Stimulated activated CD4-positive, alpha-beta T cell treated with anti-CD3 and anti-CD28 coated beads, TNF-alpha, amount 100 ng/mL, for 4 hours (primary cell): ENCODE measurements at regions not wholly inside any gene's neighbourhood (a gene's known extent, or its start where the extent isn't known, plus 50 kb on each side); places are given as distances from the start of the nearest gene placed in this dataset.

Experiments
- DNase-seq, 3 experiments: peaks; one replicate each; pipeline ENCODE4 v3.0.0-alpha.2; 2020; ENCODE audit warnings: low read depth in 3 of 3

DNA sequence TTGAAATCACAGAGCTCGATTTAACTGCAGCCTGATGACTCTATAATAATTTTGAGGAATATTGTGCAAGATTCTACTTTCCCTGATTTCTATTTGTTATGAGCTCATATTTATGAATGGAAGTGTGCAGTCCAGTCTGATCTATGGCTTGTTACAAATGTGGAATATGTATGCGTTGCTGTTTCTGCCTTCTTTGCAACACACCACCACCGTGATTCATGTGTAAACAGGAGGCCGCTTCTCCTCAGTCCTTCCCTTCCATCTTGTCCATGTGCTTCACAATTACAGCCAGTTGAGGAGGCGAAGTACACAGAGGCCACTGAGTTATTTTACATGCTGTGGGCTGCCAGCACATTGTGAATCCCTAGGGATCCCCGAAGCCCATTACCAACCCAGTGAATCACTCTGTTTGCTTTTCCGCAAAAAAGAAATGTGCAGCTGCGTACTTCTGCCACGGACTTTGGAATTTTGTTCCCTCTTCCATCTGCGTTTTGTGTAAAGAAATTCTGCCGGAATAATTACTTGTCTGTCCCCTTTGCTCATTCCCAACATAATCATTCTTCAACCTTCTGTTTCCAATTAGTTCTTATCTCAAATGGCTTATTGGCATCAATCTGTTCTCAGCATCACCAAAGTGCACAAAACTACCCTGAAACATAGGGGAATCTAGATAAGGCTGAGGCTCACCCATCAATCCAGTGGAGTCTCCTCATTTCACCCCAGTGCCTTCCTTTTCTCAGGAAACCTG is 551.6 kb upstream of the CITED2 start:
- DNase-seq, result no peak

DNA sequence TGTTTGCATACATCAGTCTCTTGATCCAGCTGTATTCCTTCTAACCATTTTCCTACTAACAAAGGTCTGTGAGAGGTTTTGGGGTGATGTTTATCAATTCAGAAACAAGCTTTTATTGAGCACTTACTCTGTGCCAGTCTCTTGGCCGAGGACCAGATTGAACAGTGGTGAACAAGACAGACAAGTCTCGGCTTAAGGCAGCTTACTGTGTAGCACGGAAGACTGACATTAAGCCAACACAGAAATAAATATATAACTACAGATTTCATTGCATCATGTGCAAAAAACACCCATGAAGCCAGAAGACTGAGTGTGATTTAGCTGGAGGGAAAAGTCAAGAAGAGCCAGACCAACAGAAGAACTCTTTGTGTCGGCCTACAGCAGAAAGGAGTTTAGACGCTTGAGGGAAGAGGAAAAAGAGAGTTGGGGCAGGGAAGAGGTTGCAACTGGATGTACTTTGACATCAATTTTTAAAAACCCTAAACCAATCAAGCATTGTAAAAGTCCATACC is 549.6 kb upstream of the CITED2 start:
- DNase-seq, result no peak

DNA sequence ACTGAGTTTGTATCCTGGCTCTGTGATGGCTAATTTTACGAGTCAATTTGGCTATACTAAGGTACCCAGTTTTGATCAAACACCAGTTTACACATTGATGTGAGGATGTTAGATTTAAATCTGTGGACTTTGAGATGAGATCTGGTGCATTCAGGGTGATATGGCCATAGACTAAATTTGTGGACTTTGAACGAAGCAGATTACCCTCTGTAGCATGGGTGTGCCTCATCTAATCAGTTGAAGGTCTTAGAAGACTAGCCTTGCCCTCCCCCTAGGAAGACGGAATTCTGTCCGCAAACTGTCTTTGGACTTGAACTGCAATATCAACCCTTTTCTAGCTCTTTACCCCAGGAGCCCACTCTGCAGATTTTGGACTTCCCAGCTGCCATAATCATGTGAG is 547.8 kb upstream of the CITED2 start:
- no peak for DNase-seq

DNA sequence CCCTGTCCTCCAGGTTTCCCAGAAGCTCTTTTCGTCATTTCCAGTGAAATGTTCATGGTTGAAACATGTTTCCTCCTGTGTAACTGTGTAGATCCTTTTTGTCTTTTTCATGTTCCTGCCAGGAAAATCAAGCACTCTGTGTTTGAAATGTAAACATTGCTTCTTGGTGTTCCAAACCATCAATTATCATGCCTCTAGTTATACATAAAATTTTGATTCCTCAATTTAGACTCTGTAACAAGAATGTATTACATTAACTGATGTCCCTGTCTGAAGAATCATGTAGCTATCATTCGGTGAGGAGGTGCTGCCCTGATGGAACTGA is 546.3 kb upstream of the CITED2 start:
- DNase-seq, result no peak

DNA sequence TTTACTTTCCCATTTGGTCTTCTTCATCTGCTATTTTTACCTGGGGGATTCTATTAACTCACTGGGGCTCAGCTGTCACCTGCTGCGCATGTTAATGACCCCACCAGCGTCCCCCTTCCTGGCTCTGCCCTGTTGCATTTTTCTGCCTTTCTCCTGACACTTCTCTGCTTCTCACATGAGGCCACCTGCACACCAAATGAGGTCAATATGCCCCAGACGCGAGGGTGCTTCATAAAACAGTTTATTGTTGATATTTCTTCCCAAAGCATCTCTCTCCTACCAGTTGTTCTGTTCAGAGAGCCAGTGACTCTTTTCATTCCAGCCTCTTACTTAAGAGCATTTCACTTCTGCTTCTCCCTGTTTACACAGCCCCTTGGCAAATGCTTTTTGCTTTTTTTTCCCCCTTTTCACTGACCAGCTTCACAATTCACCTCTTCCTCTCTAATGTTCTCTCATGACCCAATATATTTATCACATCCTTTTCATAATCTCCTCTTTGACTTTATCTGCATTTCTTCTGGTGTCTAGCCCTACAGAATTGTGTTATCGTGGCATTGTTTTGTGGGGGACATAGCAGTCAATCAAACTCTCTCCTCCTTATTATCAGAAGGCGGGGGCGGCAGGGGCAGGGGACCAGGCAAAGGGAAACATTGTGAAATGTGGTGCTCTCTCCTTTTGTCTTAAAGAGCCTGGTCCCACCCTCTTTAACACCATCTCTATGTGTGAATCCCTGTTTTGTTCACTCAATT is 545.8 kb upstream of the CITED2 start:
- no peak for DNase-seq

DNA sequence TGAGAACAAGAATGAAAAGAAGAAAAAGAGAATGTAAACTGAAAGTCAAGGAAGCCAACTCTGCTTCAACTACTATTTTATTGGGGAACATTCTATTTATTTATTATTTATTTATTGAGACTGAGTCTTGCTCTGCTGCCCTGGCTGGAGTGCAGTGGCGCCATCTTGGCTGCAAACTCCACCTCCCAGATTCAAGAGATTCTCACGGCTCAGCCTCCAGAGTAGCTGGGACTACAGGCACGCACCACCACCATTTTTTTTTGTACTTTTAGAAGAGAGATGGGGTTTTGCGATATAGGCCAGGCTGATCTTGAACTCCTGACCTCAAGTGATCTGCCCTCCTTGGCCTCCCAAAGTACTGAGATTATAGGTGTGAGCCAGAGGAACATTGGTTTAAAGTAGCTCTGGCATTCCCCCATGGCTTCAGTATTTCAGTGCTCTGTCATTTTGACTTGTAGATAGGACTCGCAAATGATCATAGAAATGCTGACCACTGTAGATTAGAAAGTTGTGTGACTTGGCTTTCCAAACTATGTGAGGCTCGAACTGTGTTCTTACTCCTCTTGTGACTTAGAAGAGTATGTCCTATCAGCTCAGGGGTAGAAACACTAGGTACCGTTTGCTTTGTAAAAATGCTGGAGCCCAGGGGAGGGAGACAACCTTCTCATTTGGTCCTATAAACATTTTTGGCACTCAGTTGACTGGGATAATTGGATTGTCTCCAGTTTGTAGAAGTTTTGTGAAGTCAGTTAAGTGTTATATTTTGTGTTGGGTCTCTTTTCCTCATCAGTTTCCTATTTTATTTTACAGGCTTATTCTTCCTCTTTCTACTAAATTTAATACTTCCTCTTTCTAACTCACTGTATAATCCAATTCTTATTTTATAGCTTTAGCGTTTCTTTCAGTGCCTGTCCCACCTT is 544.9 kb upstream of the CITED2 start:
- DNase-seq, result no peak

DNA sequence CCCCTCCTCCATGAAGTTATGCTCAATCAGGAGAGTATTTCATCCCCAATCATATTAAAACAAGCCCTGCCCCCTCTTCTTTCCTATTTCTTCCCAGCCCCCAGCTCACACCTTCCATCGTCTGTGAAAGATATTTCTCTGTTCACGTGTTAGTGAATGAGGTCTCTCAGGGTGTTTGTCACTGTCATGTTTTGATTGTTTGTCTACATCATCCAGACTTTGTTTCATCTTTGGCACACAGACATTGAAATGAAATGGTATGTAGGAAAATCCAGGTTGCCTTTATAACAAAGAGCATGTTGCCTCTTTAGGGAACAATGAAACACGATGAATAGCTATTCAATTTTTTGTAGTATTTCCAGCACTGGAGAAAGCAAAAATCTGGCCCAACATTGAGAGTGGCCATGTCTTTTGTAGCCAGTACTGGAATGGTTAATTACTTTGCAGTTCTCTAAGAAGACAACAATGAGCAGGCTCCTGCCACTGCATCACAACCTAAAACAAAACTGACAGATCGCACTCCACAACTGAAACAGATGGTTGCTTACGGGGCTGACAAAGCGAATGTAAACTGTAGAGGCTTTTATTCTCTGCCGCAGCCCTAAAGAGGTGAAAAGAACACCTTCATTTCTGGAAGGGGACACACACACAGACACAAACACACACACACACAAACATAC is 543.6 kb upstream of the CITED2 start:
- DNase-seq, result no peak

DNA sequence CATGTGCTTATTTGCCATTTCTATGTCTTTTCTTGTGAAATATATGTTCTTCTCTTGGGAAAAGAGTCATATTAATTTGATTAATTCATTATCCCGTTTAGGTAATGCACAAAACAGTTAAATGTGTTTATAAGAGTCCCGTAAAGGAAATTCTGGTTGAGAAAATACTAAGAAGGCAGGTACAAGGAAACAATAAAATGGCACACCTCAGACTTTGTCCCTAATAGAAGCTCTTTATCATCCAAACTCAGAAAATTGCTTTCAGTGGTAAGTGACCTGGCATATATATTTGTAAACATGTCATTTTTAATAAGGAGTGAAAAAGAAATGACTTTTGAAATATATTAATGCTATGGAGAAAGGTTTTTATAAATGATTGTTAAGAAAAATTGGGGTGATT is 540.5 kb upstream of the CITED2 start:
- no peak for DNase-seq

DNA sequence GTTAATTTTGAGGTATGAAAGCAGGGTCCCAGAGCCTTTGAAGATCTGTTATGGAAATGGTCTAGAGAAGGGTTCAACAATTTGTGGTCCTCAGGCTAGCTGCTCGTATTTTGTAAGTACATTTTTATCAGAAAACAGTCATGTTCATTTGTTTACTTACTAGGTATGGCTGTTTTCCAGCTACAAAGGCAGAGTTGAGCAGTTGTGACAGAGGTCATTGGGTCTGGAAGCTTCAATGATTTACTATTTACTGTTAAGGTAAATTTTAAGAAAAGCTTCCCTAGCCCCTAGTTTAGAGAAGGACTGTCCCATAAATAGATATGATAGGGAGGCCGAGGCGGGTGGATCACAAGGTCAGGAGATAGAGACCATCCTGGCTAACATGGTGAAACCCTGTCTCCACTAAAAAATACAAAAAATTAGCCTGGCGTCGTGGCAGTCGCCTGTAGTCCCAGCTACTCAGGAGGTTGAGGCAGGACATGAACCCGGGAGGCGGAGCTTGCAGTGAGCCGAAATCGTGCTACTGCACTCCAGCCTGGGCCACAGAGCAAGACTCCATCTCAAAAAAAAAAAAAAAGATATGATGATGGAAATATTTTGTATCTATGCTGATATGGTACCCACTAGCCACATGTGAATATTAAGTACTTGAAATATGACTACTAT is 538.4 kb upstream of the CITED2 start:
- DNase-seq, result no peak

DNA sequence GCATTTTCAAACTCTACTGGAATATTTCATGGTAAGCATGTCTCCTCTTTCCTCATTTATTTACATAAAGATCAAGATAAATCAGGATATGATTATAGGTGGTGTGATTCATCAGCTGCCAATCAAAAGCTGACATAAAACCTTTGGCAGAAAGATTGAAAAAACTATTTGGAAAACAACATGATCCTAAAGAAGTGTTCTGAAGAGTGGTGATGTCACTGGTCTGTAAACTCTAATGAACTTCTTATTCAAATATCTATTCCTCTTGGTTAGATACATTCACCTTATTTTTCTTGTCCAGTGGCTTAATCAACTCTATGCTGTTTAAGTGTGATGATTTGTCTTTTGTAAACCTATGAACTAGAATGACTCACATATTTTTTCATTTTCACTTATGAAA is 535.5 kb upstream of the CITED2 start:
- DNase-seq, result no peak

DNA sequence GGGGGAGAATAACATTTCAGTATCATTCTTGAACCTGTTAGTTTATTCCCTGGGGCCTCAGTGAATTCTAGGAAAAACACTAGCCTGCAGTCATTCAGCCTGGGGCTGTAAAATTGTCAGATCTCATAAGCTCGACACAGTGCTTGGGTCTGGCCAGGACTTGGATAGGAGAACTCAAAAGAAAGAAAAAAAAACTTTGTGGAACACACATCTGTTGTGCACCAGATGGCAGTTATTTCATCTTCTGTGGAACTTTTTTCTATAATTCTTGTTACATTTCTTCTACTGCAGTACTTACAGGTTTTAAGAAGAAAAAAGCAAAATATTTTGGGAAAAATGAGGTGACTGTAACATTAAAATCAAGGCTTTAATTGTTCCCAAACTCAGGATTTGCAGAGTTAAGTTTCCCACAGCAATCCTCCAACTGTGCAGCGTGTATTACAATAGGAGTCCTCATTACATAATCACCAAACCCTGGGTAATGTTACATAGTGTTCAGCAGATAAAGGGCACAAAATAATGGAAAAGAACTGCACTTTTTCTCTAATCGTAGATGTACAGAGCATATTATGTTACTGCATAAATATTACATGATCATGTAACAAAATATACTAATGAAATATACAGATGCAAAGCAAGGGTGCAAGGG is 531.1 kb upstream of the CITED2 start:
- DNase-seq, result no peak

DNA sequence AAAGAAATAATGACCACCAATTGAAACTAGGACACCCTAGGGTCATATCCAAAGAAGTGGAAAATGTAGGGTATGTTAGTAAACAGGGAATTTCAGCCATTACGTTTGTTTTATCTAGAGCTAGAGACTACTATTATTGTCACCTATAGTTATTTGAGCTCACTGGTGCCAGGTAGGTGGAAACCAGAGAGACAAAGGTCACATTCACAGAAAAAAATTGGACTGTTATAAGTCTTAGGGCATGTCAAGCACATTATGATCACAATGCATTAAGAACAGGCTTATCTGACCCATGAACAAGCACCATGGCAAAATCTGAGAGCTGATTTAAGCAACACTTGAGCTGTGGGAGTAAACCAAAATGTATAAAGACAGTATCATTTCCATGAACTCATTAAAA is 530.1 kb upstream of the CITED2 start:
- no peak for DNase-seq

DNA sequence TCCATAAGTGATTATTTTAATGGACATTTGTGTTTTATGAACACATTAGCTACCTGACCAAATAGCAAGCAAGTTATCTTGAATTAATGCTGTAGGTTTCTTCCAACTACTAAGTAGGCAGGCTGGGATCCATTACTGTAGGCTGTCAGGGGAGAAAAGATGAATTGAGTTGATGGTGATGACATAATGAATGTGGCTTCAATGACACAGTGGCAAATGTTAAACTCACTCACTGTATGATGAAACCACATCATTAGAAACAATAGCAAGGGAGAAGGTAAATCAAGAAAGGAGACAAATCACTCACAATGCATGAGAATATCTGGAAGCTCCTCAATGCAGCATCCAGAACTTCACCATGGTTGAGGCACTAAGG is 529.7 kb upstream of the CITED2 start:
- DNase-seq, result no peak

DNA sequence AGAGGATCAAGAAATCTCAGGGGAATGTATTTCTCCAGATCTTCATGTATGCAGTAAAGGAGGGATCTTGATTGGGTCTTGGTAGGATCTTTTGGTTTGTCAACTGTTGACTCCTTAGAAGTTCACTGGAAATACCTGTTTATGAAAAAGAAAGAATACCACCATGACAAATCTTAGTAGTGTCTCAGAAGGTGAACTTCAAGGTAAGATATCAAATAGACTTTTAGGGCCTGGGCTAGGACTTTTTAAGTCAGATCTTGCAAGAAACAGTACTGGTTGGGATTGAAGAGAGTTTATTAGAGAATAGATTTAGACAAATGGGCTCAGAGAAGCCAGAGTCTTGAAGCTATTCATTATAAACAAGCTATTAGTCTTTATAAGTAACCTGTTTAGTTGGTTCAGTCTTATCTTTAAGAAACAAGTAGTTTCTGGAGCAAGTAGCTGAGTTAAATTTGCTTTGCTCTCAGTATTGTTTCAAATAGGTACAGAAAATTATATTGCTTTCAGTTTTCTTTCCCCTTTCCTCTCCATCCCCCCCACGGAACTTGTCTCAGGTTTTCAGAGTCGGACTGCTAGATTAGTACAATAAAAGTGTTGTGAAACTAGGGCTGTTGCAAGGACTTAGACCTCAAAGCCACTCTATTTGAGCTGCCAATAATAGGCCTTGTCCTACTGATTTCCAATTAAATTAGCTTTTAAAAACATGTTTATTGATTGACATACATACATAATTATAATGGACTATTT is 529.1 kb upstream of the CITED2 start:
- no peak for DNase-seq

DNA sequence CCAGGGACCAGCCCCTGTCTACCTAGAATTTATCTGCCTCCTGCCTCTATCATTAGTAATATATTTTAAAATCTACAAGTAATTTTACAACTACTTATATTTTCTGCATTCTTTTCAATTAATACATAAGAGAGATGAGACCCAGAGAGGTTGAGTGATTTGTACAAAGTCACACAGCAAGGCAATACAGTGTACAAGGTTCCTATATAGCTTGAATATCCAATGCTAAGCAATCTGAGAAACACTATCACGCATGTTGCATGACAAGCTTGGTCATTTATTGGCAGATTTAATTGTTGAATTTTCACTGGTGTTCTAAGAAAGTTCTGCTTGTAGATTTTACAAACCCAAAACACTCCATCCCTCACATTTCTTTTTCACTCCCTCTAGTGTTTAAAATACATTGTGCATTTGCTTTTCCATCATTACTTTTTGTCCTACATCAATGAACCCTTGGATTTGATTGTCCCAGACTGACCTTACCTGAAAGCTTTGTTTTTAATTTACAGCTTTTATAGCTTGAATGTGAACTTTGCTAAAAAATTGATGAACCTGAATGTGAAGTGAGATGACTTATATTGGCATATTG is 520.9 kb upstream of the CITED2 start:
- no peak for DNase-seq

DNA sequence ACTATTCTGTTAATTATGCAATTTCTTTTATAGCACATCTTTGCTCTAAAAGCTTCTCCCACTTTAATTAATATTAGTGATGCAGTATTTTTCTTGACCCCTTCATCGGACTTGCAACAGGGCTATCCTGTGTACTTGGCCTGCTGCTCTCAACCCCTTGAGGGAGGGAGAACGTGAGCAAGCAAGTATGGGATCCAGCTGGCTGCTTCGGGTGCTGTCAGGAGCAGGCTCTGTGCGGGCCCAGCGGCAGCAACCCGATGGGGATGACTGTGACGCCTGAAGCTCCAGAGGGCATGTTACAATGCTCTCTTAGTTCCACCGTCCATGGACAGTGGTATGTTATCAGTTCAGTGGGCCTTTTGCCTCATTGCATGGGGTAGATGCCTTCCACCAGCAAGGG is 519.8 kb upstream of the CITED2 start:
- no peak for DNase-seq

DNA sequence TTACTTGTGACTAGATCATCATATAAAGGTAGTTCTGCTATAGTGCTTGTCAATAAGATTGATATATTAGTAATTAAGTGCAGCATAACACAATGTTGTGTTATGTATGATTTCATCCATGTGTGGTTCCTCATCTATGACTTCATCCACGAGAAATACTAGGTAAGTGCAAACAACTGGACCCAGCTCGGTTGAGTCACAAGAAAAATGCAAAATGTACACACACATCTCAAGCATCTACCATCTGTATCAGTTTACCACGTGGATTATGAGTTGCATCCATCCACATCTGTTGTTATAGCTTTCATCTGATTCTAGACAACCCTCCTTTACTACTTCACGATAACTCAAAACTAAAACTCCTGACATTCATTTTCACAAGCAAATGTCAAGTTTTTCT is 517.0 kb upstream of the CITED2 start:
- no peak for DNase-seq

DNA sequence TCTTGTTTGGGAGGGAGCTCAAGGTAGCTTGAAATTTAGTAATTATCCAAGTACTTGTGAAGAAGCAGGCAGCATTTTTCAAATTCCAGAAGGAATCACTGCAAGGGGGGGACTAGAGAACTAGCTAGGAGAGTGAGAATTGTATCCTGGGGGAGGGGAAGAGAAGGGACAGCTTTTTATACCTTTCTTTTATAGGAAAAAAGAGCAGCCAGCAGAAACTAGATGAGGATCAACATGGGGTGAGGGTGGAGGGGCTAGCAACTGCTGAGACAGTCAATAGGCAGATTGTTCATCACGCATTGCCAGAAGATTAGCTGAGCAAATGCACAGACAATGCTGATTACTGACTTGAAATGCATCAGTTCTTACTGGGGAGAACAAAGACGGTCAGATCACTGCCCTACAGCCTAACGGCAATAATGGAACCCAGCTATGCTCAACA is 514.3 kb upstream of the CITED2 start:
- DNase-seq, result no peak

DNA sequence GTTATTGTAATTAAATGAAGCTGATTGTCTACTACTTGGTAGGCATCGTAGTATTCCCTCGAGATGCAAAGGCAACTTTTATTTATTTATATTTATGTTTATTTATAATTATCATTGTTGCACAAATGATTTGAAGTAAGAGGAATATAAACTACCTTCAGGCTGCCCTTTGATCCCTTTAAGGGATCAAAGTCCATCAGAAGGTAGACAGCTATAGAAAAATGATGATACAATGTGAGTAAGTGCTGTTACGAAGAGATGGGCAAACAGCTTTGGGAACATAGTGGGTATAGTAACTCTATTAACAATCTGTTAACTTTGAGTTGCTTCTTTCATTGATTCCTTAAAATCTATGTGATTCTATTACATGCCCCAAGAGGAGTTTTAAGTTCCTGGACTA is 512.8 kb upstream of the CITED2 start:
- DNase-seq, result no peak

DNA sequence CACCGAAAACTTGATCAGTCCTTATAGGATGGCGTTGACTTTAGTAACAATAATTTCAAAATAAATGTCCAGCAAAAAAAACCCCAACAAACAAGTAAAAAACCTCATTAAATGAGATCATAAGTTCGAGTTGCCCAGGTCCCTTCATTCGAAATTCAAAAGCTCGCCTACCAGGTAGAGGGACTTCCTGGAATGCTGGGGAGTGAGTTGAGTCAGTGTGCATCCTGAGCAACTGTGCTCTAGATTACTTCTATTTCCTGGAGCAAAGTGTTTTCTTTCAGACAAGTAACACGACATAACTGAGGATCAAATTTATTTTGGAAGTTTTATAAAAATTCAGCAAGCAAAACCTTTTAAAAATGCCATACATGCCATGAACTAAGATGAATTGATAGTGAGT is 511.9 kb upstream of the CITED2 start:
- no peak for DNase-seq
